ENCODE measurements at regions not wholly inside any gene's neighbourhood (a gene's known extent, or its start where the extent isn't known, plus 50 kb on each side); places are given as distances from the start of the nearest gene placed in this dataset.

DNA sequence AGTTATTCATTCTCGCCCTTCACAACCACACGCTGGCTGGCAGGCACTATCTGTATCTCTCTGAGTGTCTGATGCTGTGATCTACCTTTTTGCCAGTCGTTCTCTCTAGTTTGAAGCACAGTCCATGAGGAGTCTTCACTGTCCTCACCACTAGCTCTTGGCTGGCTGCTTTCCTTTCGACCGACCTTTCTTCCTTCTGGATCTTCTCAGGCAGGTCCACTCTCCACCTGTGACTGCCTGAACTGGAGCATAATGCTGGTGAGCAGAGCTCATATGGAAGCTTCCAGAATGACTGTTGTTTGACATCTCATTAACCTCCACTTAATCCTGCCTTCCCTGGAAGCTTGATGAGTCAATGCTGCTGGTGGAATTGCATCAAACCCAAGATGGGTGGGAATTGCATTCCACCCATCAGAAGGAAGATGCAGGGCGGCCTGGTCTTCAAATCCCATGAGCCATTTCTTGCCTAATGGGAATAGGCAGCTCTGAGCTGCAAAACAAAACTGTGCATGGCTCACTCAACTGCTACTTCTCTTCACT, 283.5 kb upstream of the HDAC4 start:
- no peak for DNase-seq (ENCODE audit: low spot score)
- H3K27ac ChIP-seq = no peak overlapping the region
- H3K27me3 ChIP-seq (replicated peaks; ENCODE audit: insufficient read depth) = no peaks in the 10 kb centered on the region
- H3K36me3 ChIP-seq = no peaks in the 10 kb centered on the region
- intact Hi-C loops (cut with DNase I) = no loop called here
- no peaks in the 10 kb centered on the region for H3K9me3 ChIP-seq
- H3K4me3 ChIP-seq = no peak overlapping the region
- no peaks in the 10 kb centered on the region for H3K4me1 ChIP-seq (replicated peaks)
- TF ChIP-seq POLR2AphosphoS5 (IDR thresholded peaks at IDR 0.05) (no peak), CTCF (IDR thresholded peaks at IDR 0.05) (no peak), POLR2A (IDR thresholded peaks at IDR 0.05) (no peak)
- WGBS = 87% methylated on average over 6 of the region's 6 CpGs

GRCh38 chr2:239682518-239682917, 281.7 kb upstream of the HDAC4 start:
- TF ChIP-seq POLR2A (IDR thresholded peaks at IDR 0.05) = no peak
- no peak for TF ChIP-seq POLR2AphosphoS5 (IDR thresholded peaks at IDR 0.05)
- TF ChIP-seq CTCF (IDR thresholded peaks at IDR 0.05) = no peak
- H3K9me3 ChIP-seq = no peaks in the 10 kb centered on the region
- no peaks in the 10 kb centered on the region for H3K36me3 ChIP-seq
- 86% methylated on average over 2 of the region's 2 CpGs for whole genome bisulfite sequencing
- intact Hi-C loops (cut with DNase I) = no loop called here
- no peaks in the 10 kb centered on the region for H3K4me1 ChIP-seq (replicated peaks)
- H3K4me3 ChIP-seq = no peak overlapping the region
- H3K27ac ChIP-seq = no peak overlapping the region
- DNase-seq (ENCODE audit: low spot score) = no peak
- H3K27me3 ChIP-seq (replicated peaks; ENCODE audit: insufficient read depth) = no peaks in the 10 kb centered on the region

DNA sequence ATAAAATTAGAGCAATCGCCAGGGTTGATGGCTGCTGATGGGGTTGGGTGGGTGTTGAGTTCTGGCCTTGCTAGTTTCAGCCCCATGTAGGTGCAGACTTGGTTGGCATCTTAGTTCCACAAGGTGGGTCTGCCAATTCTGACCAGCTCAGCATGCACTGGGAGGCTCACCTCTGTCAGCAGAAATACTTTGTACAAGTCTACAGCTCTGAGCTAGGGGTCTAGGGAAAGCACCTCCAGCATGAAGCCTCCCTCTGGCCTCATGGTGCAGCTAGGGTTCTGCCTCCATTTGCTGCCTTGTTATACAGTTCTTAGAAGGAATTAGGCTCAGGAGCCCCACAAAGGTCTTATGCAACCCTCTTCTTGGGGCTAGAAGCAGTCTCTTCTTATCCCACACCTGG, 278.9 kb upstream of the HDAC4 start:
- TF ChIP-seq CTCF (IDR thresholded peaks at IDR 0.05) = no peak
- TF ChIP-seq POLR2A (IDR thresholded peaks at IDR 0.05) = no peak
- no peak for TF ChIP-seq POLR2AphosphoS5 (IDR thresholded peaks at IDR 0.05)
- WGBS = 83% methylated on average over 1 of the region's 1 CpG
- no peak for DNase-seq (ENCODE audit: low spot score)
- Histone ChIP-seq H3K4me1 (replicated peaks) (no peaks in the 10 kb centered on the region), H3K4me3 (no peak overlapping the region), H3K9me3 (no peaks in the 10 kb centered on the region), H3K27ac (no peak overlapping the region), H3K27me3 (replicated peaks; ENCODE audit: insufficient read depth) (no peaks in the 10 kb centered on the region), H3K36me3 (no peaks in the 10 kb centered on the region)
- intact Hi-C loops (cut with DNase I) = no loop called here

GRCh38 chr2:239678666-239679296, 278.0 kb upstream of the HDAC4 start:
- no peak for TF ChIP-seq POLR2A (IDR thresholded peaks at IDR 0.05)
- no peak for TF ChIP-seq POLR2AphosphoS5 (IDR thresholded peaks at IDR 0.05)
- TF ChIP-seq CTCF (IDR thresholded peaks at IDR 0.05) = no peak
- Histone ChIP-seq H3K36me3 (no peaks in the 10 kb centered on the region), H3K27ac (no peak overlapping the region), H3K9me3 (no peaks in the 10 kb centered on the region), H3K27me3 (replicated peaks; ENCODE audit: insufficient read depth) (no peaks in the 10 kb centered on the region), H3K4me3 (no peak overlapping the region), H3K4me1 (replicated peaks) (no peaks in the 10 kb centered on the region)
- no peak for DNase-seq (ENCODE audit: low spot score)
- WGBS = 95% methylated on average over 22 of the region's 22 CpGs
- intact Hi-C loops (cut with DNase I) = no loop called here

DNA sequence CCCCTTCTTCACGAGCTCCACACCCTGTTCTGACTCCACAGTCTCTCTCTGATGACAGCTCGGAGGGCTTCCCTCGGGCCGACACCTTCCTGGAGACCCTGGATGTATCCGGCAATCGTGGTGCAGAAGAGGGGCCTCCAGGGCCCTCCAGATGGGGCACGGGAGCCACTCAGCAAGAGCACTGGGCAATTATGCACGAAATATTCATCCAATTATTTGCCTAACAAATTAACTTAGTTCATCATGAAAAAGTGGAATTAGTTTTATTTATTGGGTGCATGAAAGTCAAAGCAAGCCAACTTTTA, 277.3 kb upstream of the HDAC4 start:
- H3K9me3 ChIP-seq = no peaks in the 10 kb centered on the region
- no peaks in the 10 kb centered on the region for H3K27me3 ChIP-seq (replicated peaks; ENCODE audit: insufficient read depth)
- H3K4me3 ChIP-seq = no peak overlapping the region
- H3K4me1 ChIP-seq (replicated peaks) = no peaks in the 10 kb centered on the region
- WGBS = 89% methylated on average over 8 of the region's 8 CpGs
- intact Hi-C loops (cut with DNase I) = no loop called here
- no peak for DNase-seq (ENCODE audit: low spot score)
- no peak for TF ChIP-seq POLR2AphosphoS5 (IDR thresholded peaks at IDR 0.05)
- TF ChIP-seq POLR2A (IDR thresholded peaks at IDR 0.05) = no peak
- TF ChIP-seq CTCF (IDR thresholded peaks at IDR 0.05) = no peak
- no peaks in the 10 kb centered on the region for H3K36me3 ChIP-seq
- H3K27ac ChIP-seq = no peak overlapping the region
